Right atrium auricular region (tissue), 2 donors: ENCODE measurements at regions not wholly inside any gene's neighbourhood (a gene's known extent, or its start where the extent isn't known, plus 50 kb on each side); places are given as distances from the start of the nearest gene placed in this dataset.

Experiments used
- DNase-seq: peaks from one replicate; pipeline ENCODE4 v3.0.0-alpha.2; 2019; ENCODE audit warnings: low spot score
- H3K27ac ChIP-seq, 2 donors: fragments of 200-600 bp; sonication (generic); 1 replicate in 1 of 2; 2 replicates in 1 of 2; pipeline ENCODE4 v1.5.1; 2016 to 2019
- H3K27me3 ChIP-seq, 2 donors: fragments of 200-600 bp; sonication (generic); one replicate each; pipeline versions ENCODE4 v1.5.1 to v1.6.0; 2017 to 2019
- H3K36me3 ChIP-seq: fragments of 200-600 bp; sonication (generic); one replicate; pipeline ENCODE4 v1.5.1; 2016
- H3K4me1 ChIP-seq, 2 donors: fragments of 200-600 bp; sonication (generic); one replicate each; pipeline versions ENCODE4 v1.5.1 to v1.6.0; 2017 to 2019
- H3K4me3 ChIP-seq, 2 donors: fragments of 200-600 bp; sonication (generic); 1 replicate in 1 of 2; 2 replicates in 1 of 2; pipeline ENCODE4 v1.5.1; 2017 to 2019; ENCODE audit warnings: mild to moderate bottlenecking in 1 of 2, moderate library complexity in 1 of 2
- H3K9me3 ChIP-seq, 2 donors: fragments of 200-600 bp; sonication (generic); one replicate each; pipeline ENCODE4 v1.5.1; 2019
- CTCF ChIP-seq, 2 donors: fragments of 200-600 bp; sonication (generic); IDR thresholded peaks; one replicate each; pipeline ENCODE4 v1.5.1; 2019; ENCODE audit warnings: antibody characterized with exemption in 2 of 2

- no peaks in the 10 kb centered on the region for H3K27me3 ChIP-seq
- H3K4me1 ChIP-seq, result no peaks in the 10 kb centered on the region
- H3K27ac ChIP-seq, result no peak overlapping the region
- TF ChIP-seq CTCF (IDR thresholded peaks at IDR 0.05), result no peak
- no peaks in the 10 kb centered on the region for H3K9me3 ChIP-seq
- no peaks in the 10 kb centered on the region for H3K36me3 ChIP-seq
- DNase-seq, result no peak
- H3K4me3 ChIP-seq, result no peak overlapping the region
Measured at GRCh38 chr1:244255426-244255965, 196.2 kb downstream of the ADSS2 start.

- no peaks in the 10 kb centered on the region for H3K4me1 ChIP-seq
- TF ChIP-seq CTCF (IDR thresholded peaks at IDR 0.05), result no peak
- no peaks in the 10 kb centered on the region for H3K36me3 ChIP-seq
- H3K27ac ChIP-seq, result no peak overlapping the region
- no peak for DNase-seq
- H3K4me3 ChIP-seq, result no peak overlapping the region
- H3K27me3 ChIP-seq, result no peaks in the 10 kb centered on the region
- H3K9me3 ChIP-seq, result no peaks in the 10 kb centered on the region
Measured at GRCh38 chr1:244256086-244256676, 195.5 kb downstream of the ADSS2 start.

GRCh38 chr1:244264163-244264562 lies 187.5 kb downstream of the ADSS2 start:
- no peaks in the 10 kb centered on the region for H3K27me3 ChIP-seq
- DNase-seq, result no peak
- no peak for TF ChIP-seq CTCF (IDR thresholded peaks at IDR 0.05)
- H3K4me1 ChIP-seq, result no peaks in the 10 kb centered on the region
- no peaks in the 10 kb centered on the region for H3K9me3 ChIP-seq
- no peaks in the 10 kb centered on the region for H3K36me3 ChIP-seq
- H3K27ac ChIP-seq, result no peak overlapping the region
- no peak overlapping the region for H3K4me3 ChIP-seq

GRCh38 chr1:244265507-244265906 lies 186.2 kb downstream of the ADSS2 start:
- TF ChIP-seq CTCF (IDR thresholded peaks at IDR 0.05), result no peak
- no peak overlapping the region for H3K27ac ChIP-seq
- no peaks in the 10 kb centered on the region for H3K27me3 ChIP-seq
- no peak overlapping the region for H3K4me3 ChIP-seq
- H3K36me3 ChIP-seq, result no peaks in the 10 kb centered on the region
- H3K4me1 ChIP-seq, result no peaks in the 10 kb centered on the region
- DNase-seq, result no peak
- peaks cover 0 to 4% of the 10 kb centered on the region in 2 donors for H3K9me3 ChIP-seq

GRCh38 chr1:244269169-244269568 lies 182.5 kb downstream of the ADSS2 start:
- Histone ChIP-seq H3K27me3 (no peaks in the 10 kb centered on the region), H3K4me3 (no peak overlapping the region), H3K4me1 (peaks cover 0 to 9% of the 10 kb centered on the region in 2 donors), H3K27ac (no peak overlapping the region), H3K36me3 (no peaks in the 10 kb centered on the region), H3K9me3 (peaks cover 0 to 12% of the 10 kb centered on the region in 2 donors)
- TF ChIP-seq CTCF (IDR thresholded peaks at IDR 0.05), result no peak
- DNase-seq, result no peak

- Histone ChIP-seq H3K27ac (no peak overlapping the region), H3K27me3 (no peaks in the 10 kb centered on the region), H3K36me3 (no peaks in the 10 kb centered on the region), H3K9me3 (peaks cover 0 to 12% of the 10 kb centered on the region in 2 donors), H3K4me3 (no peak overlapping the region), H3K4me1 (peaks cover 0 to 9% of the 10 kb centered on the region in 2 donors)
- no peak for TF ChIP-seq CTCF (IDR thresholded peaks at IDR 0.05)
- no peak for DNase-seq
Measured at GRCh38 chr1:244271004-244271403, 180.7 kb downstream of the ADSS2 start.
